RWPE2 (cell line): ENCODE measurements at regions not wholly inside any gene's neighbourhood (a gene's known extent, or its start where the extent isn't known, plus 50 kb on each side); places are given as distances from the start of the nearest gene placed in this dataset.

Experiments
- ATAC-seq: fragments of 200-7000 bp; cut with Tn5 transposase; 3 replicates; pipeline ENCODE4 v1.9.1; 2021; ENCODE audit warnings: low read depth
- DNase-seq: peaks from one replicate; pipeline ENCODE4 v3.0.0-alpha.2; 2020; ENCODE audit warnings: low spot score
- H3K27ac ChIP-seq: fragments of 450-650 bp; 2 replicates; pipeline ENCODE4 v1.5.1; 2017; ENCODE audit warnings: mild to moderate bottlenecking; ENCODE audit not compliant: poor library complexity, severe bottlenecking
- H3K27me3 ChIP-seq: fragments of 250-450 bp; sonication (Bioruptor Pico); 2 replicates; pipeline ENCODE4 v1.5.1; 2021; ENCODE audit warnings: mild to moderate bottlenecking, moderate library complexity; ENCODE audit not compliant: insufficient read depth, poor library complexity, severe bottlenecking
- H3K36me3 ChIP-seq: fragments of 250-450 bp; sonication (Bioruptor Pico); 2 replicates; pipeline ENCODE4 v1.5.1; 2020; ENCODE audit warnings: low read depth, mild to moderate bottlenecking, moderate library complexity
- H3K4me1 ChIP-seq: fragments of 250-450 bp; sonication (Bioruptor Pico); 2 replicates; pipeline ENCODE4 v1.5.1; 2021; ENCODE audit warnings: mild to moderate bottlenecking, moderate library complexity; ENCODE audit not compliant: insufficient read depth, poor library complexity, severe bottlenecking
- H3K4me3 ChIP-seq: fragments of 250-450 bp; sonication (Bioruptor Pico); 2 replicates; pipeline ENCODE4 v1.5.1; 2021; ENCODE audit warnings: mild to moderate bottlenecking, moderate library complexity; ENCODE audit not compliant: severe bottlenecking
- H3K9me3 ChIP-seq: fragments of 250-450 bp; sonication (Bioruptor Pico); 2 replicates; pipeline ENCODE4 v1.5.1; 2021; ENCODE audit warnings: mild to moderate bottlenecking, moderate library complexity; ENCODE audit not compliant: severe bottlenecking
- CTCF ChIP-seq: fragments of 450-650 bp; IDR thresholded peaks from one replicate; pipeline ENCODE4 v1.5.1; 2017; ENCODE audit warnings: mild to moderate bottlenecking, moderate library complexity; ENCODE audit not compliant: poor library complexity, severe bottlenecking

DNA sequence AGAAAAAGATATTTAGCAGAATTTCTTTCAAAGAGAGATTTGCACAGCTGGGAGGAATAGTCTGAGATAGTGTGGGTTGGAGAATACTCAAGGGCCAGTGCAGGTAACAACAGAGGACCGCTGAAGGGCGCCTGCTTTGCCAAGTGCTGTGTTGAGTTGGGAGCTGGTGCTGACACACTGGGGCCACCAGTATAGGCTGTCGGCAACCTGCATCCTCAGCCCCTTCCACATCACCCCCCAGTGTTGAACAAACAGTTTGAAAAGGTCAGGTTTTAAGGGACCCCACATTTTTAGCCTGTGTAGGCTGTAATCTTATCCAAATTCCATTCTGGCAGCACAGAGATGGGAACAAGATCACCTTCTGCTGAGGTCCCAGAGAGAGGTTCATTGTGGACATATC is 96.6 kb downstream of the ABHD5 start:
- Histone ChIP-seq H3K27me3 (no peaks in the 10 kb centered on the region), H3K27ac (no peak overlapping the region), H3K4me3 (no peak overlapping the region), H3K4me1 (no peaks in the 10 kb centered on the region), H3K36me3 (no peaks in the 10 kb centered on the region), H3K9me3 (no peaks in the 10 kb centered on the region)
- no peak for TF ChIP-seq CTCF
- DNase-seq (no peak), ATAC-seq (no peak)

GRCh38 chr3:43789028-43789427 is 98.3 kb downstream of the ABHD5 start:
- no peak for TF ChIP-seq CTCF
- Histone ChIP-seq H3K36me3 (no peaks in the 10 kb centered on the region), H3K27ac (no peak overlapping the region), H3K9me3 (no peaks in the 10 kb centered on the region), H3K4me3 (no peak overlapping the region), H3K27me3 (no peaks in the 10 kb centered on the region), H3K4me1 (no peaks in the 10 kb centered on the region)
- ATAC-seq (no peak), DNase-seq (no peak)

DNA sequence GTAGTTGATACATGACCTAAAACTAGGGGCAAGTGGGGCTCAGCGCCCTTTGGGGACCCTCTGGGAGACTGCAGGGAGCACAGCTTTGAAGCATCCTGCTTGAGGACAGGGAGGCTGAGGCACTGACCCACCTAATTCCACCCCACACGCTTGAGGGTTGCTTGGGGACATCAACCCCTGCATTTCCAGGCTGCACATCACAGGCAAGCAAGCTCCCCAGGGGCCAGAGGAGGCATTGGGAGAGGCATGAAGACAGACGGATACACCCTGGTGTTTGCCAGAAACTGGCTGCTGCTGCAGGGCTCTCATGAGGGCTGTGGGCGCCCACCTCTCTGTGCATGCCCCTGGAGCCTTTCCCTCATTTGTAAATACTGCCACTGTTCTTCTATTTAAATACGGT is 99.3 kb downstream of the ABHD5 start:
- H3K4me1 ChIP-seq: peaks cover 8% of the 10 kb centered on the region
- H3K9me3 ChIP-seq: no peaks in the 10 kb centered on the region
- TF ChIP-seq CTCF: no peak
- DNase-seq (peak; percentile 23), ATAC-seq (no peak)
- no peaks in the 10 kb centered on the region for H3K36me3 ChIP-seq
- H3K4me3 ChIP-seq: no peak overlapping the region
- no peaks in the 10 kb centered on the region for H3K27me3 ChIP-seq
- H3K27ac ChIP-seq: no peak overlapping the region

- peaks cover 12% of the 10 kb centered on the region for H3K4me1 ChIP-seq
- H3K27ac ChIP-seq: no peak overlapping the region
- DNase-seq: no peak
- no peaks in the 10 kb centered on the region for H3K9me3 ChIP-seq
- no peak for TF ChIP-seq CTCF
- H3K27me3 ChIP-seq: no peaks in the 10 kb centered on the region
- no peak for ATAC-seq
- H3K4me3 ChIP-seq: no peak overlapping the region
- no peaks in the 10 kb centered on the region for H3K36me3 ChIP-seq
These were observed 99.7 kb downstream of the ABHD5 start for GRCh38 chr3:43790476-43790875.

DNA sequence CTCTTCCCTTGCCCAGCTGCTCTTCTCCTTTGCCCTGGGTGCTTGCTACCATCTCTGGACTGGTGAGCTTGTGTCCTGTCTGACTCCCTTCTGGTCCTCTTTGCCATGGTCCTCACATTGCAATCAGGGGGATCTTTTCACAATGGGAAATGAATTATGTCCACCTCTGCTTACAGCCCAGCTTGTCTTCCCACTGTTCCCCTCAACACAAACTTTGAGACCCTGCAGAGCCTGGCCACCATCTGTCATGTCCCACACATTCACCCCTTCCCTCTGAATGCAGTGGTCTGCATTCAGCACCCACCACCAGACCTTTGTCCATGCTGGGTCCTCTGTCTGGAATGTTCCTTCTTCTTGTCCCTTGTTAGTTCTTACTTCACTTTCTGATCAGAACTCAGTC is 100.5 kb downstream of the ABHD5 start:
- no peak for ATAC-seq
- Histone ChIP-seq H3K36me3 (no peaks in the 10 kb centered on the region), H3K4me3 (no peak overlapping the region), H3K9me3 (no peaks in the 10 kb centered on the region), H3K27me3 (no peaks in the 10 kb centered on the region), H3K27ac (no peak overlapping the region), H3K4me1 (peaks cover 19% of the 10 kb centered on the region)
- TF ChIP-seq CTCF: no peak
- DNase-seq: no peak
